ENCODE measurements at regions not wholly inside any gene's neighbourhood (a gene's known extent, or its start where the extent isn't known, plus 50 kb on each side); places are given as distances from the start of the nearest gene placed in this dataset.
A peak's percentile ranks its signal among the peaks of the same experiment; 100 is the strongest.
"Not testable (repeated sequence)": the region's sequence is repeated elsewhere in the genome, so short reads cannot be mapped to it uniquely, and the experiment has no call there.

DNA sequence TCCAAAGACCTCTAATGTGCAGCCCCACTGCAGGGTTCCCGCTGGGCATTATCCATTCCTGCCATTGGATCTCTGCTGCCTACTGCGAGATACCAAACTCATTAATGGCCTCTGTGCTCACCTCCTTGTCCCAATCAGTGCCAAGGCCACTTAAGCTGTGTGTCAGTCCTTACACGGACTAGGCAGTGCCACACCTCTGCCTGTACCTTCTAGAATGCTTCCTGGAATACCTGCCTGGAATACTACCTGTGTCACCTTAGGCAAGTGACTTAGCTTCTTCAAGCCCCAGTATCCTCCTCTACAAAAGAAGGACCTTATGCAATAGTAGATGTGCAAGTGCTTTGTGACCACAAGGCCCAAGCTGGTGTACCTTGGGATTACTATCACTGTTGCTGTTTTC, 100.1 kb downstream of the FOXD2 start:
- peaks cover 0 to 3% (median 0%) of the 10 kb centered on the region in 3 donors for H3K27me3 ChIP-seq
- DNase-seq: no peak
- H3K4me3 ChIP-seq: no peak overlapping the region
- no peaks in the 10 kb centered on the region for H3K9me3 ChIP-seq
- intact Hi-C loops (cut with DNase I; ENCODE audit: low total_unique reads) (no loop called here), in situ Hi-C loops (cut with MboI; ENCODE audit: low sequenced_read_pairs in 4 of 4) (loop anchor here in 1 of 4 donors (10.0 kb wide), 1 partner anchor 167 kb away; no protein-coding TSS in a partner anchor)
- peaks cover 8 to 11% of the 10 kb centered on the region in 2 donors for H3K4me1 ChIP-seq
- no peak for ATAC-seq
- no peak overlapping the region for H3K27ac ChIP-seq
- H3K36me3 ChIP-seq: no peaks in the 10 kb centered on the region
- TF ChIP-seq CTCF (IDR thresholded peaks at IDR 0.05 in 4 of 5, conservative IDR thresholded peaks at IDR 0.05 in 1 of 5) (no peak), POLR2A (IDR thresholded peaks at IDR 0.05) (no peak)

GRCh38 chr1:47538530-47538929, 100.7 kb downstream of the FOXD2 start:
- H3K27ac ChIP-seq; ATAC-seq; H3K9me3 ChIP-seq; H3K27me3 ChIP-seq; H3K4me3 ChIP-seq; intact Hi-C loops (cut with DNase I; ENCODE audit: low total_unique reads); DNase-seq; H3K36me3 ChIP-seq; H3K4me1 ChIP-seq: not testable (repeated sequence)
- in situ Hi-C loops (cut with MboI; ENCODE audit: low sequenced_read_pairs in 4 of 4): loop anchor here in 1 of 4 donors (10.0 kb wide), 1 partner anchor 166 kb away; no protein-coding TSS in a partner anchor

GRCh38 chr1:47541705-47542104, 103.9 kb downstream of the FOXD2 start:
- H3K4me1 ChIP-seq; H3K9me3 ChIP-seq; DNase-seq; H3K27me3 ChIP-seq; H3K36me3 ChIP-seq; ATAC-seq; H3K4me3 ChIP-seq; H3K27ac ChIP-seq; intact Hi-C loops (cut with DNase I; ENCODE audit: low total_unique reads); in situ Hi-C loops (cut with MboI; ENCODE audit: low sequenced_read_pairs in 4 of 4): not testable (repeated sequence)

GRCh38 chr1:47543089-47543488, 105.2 kb downstream of the FOXD2 start:
- H3K4me3 ChIP-seq; H3K36me3 ChIP-seq; H3K9me3 ChIP-seq; intact Hi-C loops (cut with DNase I; ENCODE audit: low total_unique reads); H3K27me3 ChIP-seq; ATAC-seq; in situ Hi-C loops (cut with MboI; ENCODE audit: low sequenced_read_pairs in 4 of 4); DNase-seq; H3K4me1 ChIP-seq; H3K27ac ChIP-seq: not testable (repeated sequence)

- intact Hi-C loops (cut with DNase I; ENCODE audit: low total_unique reads): no loop called here
- no peaks in the 10 kb centered on the region for H3K4me1 ChIP-seq
- no peak overlapping the region for H3K27ac ChIP-seq
- ATAC-seq: no peak
- no peak for TF ChIP-seq POLR2A (IDR thresholded peaks at IDR 0.05)
- no peak for TF ChIP-seq CTCF (IDR thresholded peaks at IDR 0.05 in 4 of 5, conservative IDR thresholded peaks at IDR 0.05 in 1 of 5)
- no peaks in the 10 kb centered on the region for H3K9me3 ChIP-seq
- DNase-seq: no peak
- no peak overlapping the region for H3K4me3 ChIP-seq
- H3K27me3 ChIP-seq: no peaks in the 10 kb centered on the region
- no peaks in the 10 kb centered on the region for H3K36me3 ChIP-seq
- in situ Hi-C loops (cut with MboI; ENCODE audit: low sequenced_read_pairs in 4 of 4): no loop called here
Observed at GRCh38 chr1:47545912-47546483, 108.2 kb downstream of the FOXD2 start.

GRCh38 chr1:47547753-47548573, 110.1 kb downstream of the FOXD2 start:
- Histone ChIP-seq H3K27ac (no peak overlapping the region), H3K36me3 (no peaks in the 10 kb centered on the region), H3K4me3 (no peak overlapping the region), H3K27me3 (no peaks in the 10 kb centered on the region), H3K4me1 (no peaks in the 10 kb centered on the region), H3K9me3 (no peaks in the 10 kb centered on the region)
- in situ Hi-C loops (cut with MboI; ENCODE audit: low sequenced_read_pairs in 4 of 4): no loop called here
- peak in 1 of 2 donors; percentile 33 for ATAC-seq
- DNase-seq: no peak
- TF ChIP-seq CTCF (IDR thresholded peaks at IDR 0.05 in 4 of 5, conservative IDR thresholded peaks at IDR 0.05 in 1 of 5): no peak
- no peak for TF ChIP-seq POLR2A (IDR thresholded peaks at IDR 0.05)
- intact Hi-C loops (cut with DNase I; ENCODE audit: low total_unique reads): no loop called here
